Astrocyte of the spinal cord (primary cell): ENCODE measurements at regions not wholly inside any gene's neighbourhood (a gene's known extent, or its start where the extent isn't known, plus 50 kb on each side); places are given as distances from the start of the nearest gene placed in this dataset.

ENCODE experiments used
- DNase-seq: peaks from one replicate; pipeline ENCODE4 v3.0.0; 2011; ENCODE audit warnings: low read depth, low spot score
- H3K4me3 ChIP-seq: 2 replicates; pipeline ENCODE4 v1.5.1; 2011; ENCODE audit warnings: low read depth, mild to moderate bottlenecking, low read length, moderate library complexity
- CTCF ChIP-seq: IDR thresholded peaks from 2 replicates; pipeline ENCODE4 v1.5.1; 2012; ENCODE audit warnings: low read depth, mild to moderate bottlenecking, low read length, inconsistent platforms
- in situ Hi-C: cut with HindIII; loops from 2 replicates; pipeline ENCODE4 v1.10.0; 2017; ENCODE audit warnings: low sequenced_read_pairs

- TF ChIP-seq CTCF: no peak
- no peak for DNase-seq
- in situ Hi-C loops: no loop called here
- H3K4me3 ChIP-seq: no peak overlapping the region
These were observed 198.0 kb downstream of the SKIDA1 start for GRCh38 chr10:21327289-21327993.

- H3K4me3 ChIP-seq: no peak overlapping the region
- DNase-seq: no peak
- in situ Hi-C loops: no loop called here
- TF ChIP-seq CTCF: no peak
These were observed 198.7 kb downstream of the SKIDA1 start for GRCh38 chr10:21326594-21327288.

- DNase-seq: no peak
- in situ Hi-C loops: no loop called here
- no peak for TF ChIP-seq CTCF
- no peak overlapping the region for H3K4me3 ChIP-seq
These were observed 206.8 kb downstream of the SKIDA1 start for GRCh38 chr10:21318540-21319167.

- in situ Hi-C loops: no loop called here
- peak; percentile 90 for DNase-seq
- TF ChIP-seq CTCF: no peak
- no peak overlapping the region for H3K4me3 ChIP-seq
These were observed 207.6 kb downstream of the SKIDA1 start for GRCh38 chr10:21317902-21318301.

GRCh38 chr10:21315645-21316220, 209.7 kb downstream of the SKIDA1 start:
- in situ Hi-C loops: no loop called here
- DNase-seq: peak; percentile 86

More at GRCh38 chr10:21315645-21316220, 209.7 kb downstream of the SKIDA1 start:
- TF ChIP-seq CTCF: no peak
- no peak overlapping the region for H3K4me3 ChIP-seq
